ENCODE measurements at regions not wholly inside any gene's neighbourhood (a gene's known extent, or its start where the extent isn't known, plus 50 kb on each side); places are given as distances from the start of the nearest gene placed in this dataset.

DNA sequence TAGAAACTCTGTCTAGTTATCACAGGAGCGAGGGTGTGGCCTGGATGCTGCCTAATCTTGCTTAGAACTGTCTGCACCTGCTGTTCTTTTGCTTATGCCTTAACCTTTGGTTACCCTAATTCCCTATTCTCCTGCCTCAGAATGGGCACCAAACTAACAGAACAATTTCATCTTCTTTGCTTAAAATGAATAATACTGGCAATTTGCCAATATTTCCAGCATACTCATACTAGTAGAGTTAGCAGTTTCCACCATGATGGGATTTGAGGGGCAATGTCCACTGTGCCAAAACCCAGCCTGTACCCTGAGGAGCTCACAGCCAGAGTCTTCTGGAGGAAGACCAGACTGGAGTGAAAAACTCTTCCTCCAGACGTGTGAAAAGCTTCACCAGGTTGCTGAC is 136.4 kb downstream of the RPS29 start:
- Mint-ChIP-seq H3K27ac (no peak overlapping the region), H3K4me3 (no peak overlapping the region), H3K4me1 (no peaks in the 10 kb centered on the region), H3K9me3 (peaks cover 5 to 6% of the 10 kb centered on the region in 2 donors), H3K27me3 (peaks cover 20 to 24% of the 10 kb centered on the region in 2 donors), H3K36me3 (peaks cover 0 to 5% of the 10 kb centered on the region in 2 donors)
- DNase-seq (no peak), ATAC-seq (replicated peaks) (no peak)

DNA sequence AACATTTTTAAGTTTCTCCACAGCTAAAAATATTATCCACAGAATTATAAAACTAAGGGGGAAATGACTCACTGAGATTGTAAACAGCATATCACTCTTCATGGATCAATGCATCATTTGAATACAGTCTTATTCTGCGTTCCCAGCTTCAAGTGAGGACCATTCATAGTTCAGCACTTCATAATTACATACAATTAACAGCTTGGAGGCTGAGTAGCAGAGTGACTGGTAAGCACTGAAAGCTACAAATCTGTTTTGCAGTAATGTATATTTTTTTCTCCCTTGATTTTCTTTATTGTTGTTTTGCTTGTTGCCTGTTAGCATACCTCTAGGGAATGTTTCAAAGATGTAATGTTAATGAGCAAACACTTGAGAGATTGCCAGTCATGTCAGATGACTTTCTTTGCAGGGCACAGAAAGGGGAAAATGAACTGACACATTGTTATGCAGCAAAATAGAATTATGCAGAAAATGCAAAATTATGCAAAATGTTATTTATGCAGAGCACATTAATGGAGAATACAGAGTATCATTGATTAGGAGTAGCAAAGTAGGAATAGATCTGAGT is 138.6 kb downstream of the RPS29 start:
- DNase-seq = no peak
- H3K4me1 Mint-ChIP-seq = no peaks in the 10 kb centered on the region
- peaks cover 11 to 23% of the 10 kb centered on the region in 2 donors for H3K27me3 Mint-ChIP-seq
- peaks cover 0 to 5% of the 10 kb centered on the region in 2 donors for H3K36me3 Mint-ChIP-seq
- no peak overlapping the region for H3K4me3 Mint-ChIP-seq
- peaks cover 5 to 6% of the 10 kb centered on the region in 2 donors for H3K9me3 Mint-ChIP-seq
- H3K27ac Mint-ChIP-seq = no peak overlapping the region
- ATAC-seq (replicated peaks) = no peak

GRCh38 chr14:49446801-49447200 is 139.4 kb downstream of the RPS29 start:
- Mint-ChIP-seq H3K27ac (no peak overlapping the region), H3K4me3 (no peak overlapping the region), H3K27me3 (peaks cover 11 to 25% of the 10 kb centered on the region in 2 donors), H3K36me3 (peaks cover 0 to 5% of the 10 kb centered on the region in 2 donors), H3K4me1 (no peaks in the 10 kb centered on the region), H3K9me3 (peaks cover 5 to 6% of the 10 kb centered on the region in 2 donors)
- no peak for ATAC-seq (replicated peaks)
- no peak for DNase-seq

DNA sequence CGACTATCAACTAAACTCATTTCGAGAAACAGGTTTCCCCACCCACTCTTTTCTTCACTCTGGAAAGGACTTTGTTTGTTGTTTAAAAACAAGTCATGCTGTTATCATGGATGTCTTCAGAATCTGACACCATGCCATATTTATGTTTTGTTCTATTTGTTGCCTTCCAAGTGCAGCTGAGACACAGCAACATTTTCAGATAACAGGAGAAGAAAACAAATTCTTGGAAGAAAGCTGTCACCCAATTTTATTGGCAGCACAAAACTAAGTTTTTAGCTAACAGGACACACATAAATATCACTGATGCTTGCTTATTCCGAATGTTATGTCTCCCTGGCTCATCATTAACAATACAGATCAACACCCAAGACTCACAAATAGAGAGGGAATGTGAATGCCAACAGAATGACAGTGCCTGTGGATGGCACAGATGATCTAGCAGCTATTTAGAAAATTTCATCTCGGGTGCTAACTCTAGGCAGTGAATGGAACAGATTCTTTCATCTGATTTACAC is 147.9 kb downstream of the RPS29 start:
- H3K27ac Mint-ChIP-seq = no peak overlapping the region
- peaks cover 7 to 8% of the 10 kb centered on the region in 2 donors for H3K9me3 Mint-ChIP-seq
- H3K4me3 Mint-ChIP-seq = no peak overlapping the region
- ATAC-seq (replicated peaks) (no peak), DNase-seq (no peak)
- H3K36me3 Mint-ChIP-seq = no peaks in the 10 kb centered on the region
- H3K4me1 Mint-ChIP-seq = no peaks in the 10 kb centered on the region
- peaks cover 21 to 23% of the 10 kb centered on the region in 2 donors for H3K27me3 Mint-ChIP-seq

GRCh38 chr14:49428076-49428475 is 158.1 kb downstream of the RPS29 start:
- H3K4me3 Mint-ChIP-seq = no peak overlapping the region
- peaks cover 20 to 31% of the 10 kb centered on the region in 2 donors for H3K9me3 Mint-ChIP-seq

DNA sequence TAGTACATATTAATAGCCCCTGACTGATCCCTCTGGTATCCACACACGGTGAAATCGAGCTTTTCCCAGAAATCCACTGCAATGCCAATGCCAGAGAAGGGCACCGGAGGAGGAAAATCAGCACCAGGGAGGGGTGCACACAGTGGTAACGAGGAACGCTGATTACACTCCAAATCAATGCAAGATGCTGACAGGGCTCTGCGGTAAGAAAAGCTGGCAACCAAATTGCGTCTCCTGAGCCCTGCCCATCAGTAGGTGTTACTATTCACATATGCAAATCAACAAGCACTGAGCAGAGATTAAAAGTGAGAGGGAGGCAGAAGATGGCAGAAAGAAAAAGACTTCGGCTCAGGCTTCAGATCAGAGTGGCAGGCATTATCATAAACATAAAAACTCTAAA is 159.1 kb downstream of the RPS29 start:
- peaks cover 44 to 48% of the 10 kb centered on the region in 2 donors for H3K27me3 Mint-ChIP-seq
- no peak overlapping the region for H3K27ac Mint-ChIP-seq

More at GRCh38 chr14:49428076-49428475, 158.1 kb downstream of the RPS29 start:
- no peaks in the 10 kb centered on the region for H3K4me1 Mint-ChIP-seq
- H3K27me3 Mint-ChIP-seq = peaks cover 44 to 48% of the 10 kb centered on the region in 2 donors
- no peak for ATAC-seq (replicated peaks)
- H3K36me3 Mint-ChIP-seq = peaks cover 6 to 17% of the 10 kb centered on the region in 2 donors
- DNase-seq = no peak
- H3K27ac Mint-ChIP-seq = no peak overlapping the region

GRCh38 chr14:49425921-49426320 is 160.3 kb downstream of the RPS29 start:
- H3K27ac Mint-ChIP-seq = no peak overlapping the region
- peaks cover 2 to 6% of the 10 kb centered on the region in 2 donors for H3K36me3 Mint-ChIP-seq

More for the DNA sequence above, 159.1 kb downstream of the RPS29 start:
- peaks cover 3 to 12% of the 10 kb centered on the region in 2 donors for H3K36me3 Mint-ChIP-seq
- ATAC-seq (replicated peaks) (no peak), DNase-seq (no peak)
- no peaks in the 10 kb centered on the region for H3K4me1 Mint-ChIP-seq
- no peak overlapping the region for H3K4me3 Mint-ChIP-seq
- H3K9me3 Mint-ChIP-seq = peaks cover 16 to 23% of the 10 kb centered on the region in 2 donors

DNA sequence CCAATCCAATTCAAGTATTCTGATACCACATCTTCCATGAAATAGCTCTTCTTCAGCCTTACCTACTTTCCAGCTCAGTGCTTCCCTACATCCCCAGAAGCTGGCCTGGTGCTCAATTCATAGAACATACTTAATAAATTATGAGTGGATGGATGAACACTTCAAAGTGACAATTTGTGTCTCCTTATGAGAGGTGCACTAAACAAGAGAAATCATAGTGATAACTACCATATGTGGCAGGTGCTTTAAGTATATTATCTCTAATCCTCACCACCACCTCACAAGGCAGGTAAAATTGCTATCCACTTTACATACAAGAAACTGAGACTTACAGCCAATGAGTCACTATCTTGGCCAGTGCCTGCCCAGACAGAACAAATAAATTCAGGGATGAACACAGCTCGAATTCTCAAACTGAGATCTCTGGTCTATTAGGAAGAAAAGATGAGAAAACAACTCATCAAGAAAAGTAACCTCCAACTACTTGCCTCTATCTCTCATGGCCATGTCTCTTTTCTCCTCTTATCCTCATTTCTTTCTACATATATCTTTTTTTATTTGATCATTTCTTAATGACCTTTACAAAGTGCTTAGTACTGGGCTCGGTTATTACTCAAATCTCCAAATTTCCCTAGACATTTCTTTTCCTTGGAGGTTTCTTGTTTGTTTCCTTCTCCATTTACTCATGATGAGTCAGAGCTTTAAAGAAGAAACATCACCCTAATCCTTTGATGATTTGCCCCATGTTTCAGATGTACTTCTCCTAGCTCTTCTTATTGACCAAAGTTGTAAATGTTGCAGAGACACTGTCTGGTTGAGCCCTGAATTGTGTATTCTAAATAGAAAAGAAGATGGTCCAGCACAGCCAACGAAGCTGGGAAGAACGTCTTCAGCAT is 161.5 kb downstream of the RPS29 start:
- ATAC-seq (replicated peaks) (no peak), DNase-seq (no peak)
- H3K4me1 Mint-ChIP-seq = peaks cover 5 to 6% of the 10 kb centered on the region in 2 donors
- H3K4me3 Mint-ChIP-seq = no peak overlapping the region
- no peaks in the 10 kb centered on the region for H3K36me3 Mint-ChIP-seq
- peaks cover 40 to 44% of the 10 kb centered on the region in 2 donors for H3K27me3 Mint-ChIP-seq
- peaks cover 1% of the 10 kb centered on the region in 2 donors for H3K9me3 Mint-ChIP-seq
- no peak overlapping the region for H3K27ac Mint-ChIP-seq

More at GRCh38 chr14:49425921-49426320, 160.3 kb downstream of the RPS29 start:
- Mint-ChIP-seq H3K4me1 (no peaks in the 10 kb centered on the region), H3K27me3 (peaks cover 44 to 46% of the 10 kb centered on the region in 2 donors), H3K9me3 (peaks cover 11 to 13% of the 10 kb centered on the region in 2 donors), H3K4me3 (no peak overlapping the region)
- ATAC-seq (replicated peaks) (no peak), DNase-seq (no peak)

DNA sequence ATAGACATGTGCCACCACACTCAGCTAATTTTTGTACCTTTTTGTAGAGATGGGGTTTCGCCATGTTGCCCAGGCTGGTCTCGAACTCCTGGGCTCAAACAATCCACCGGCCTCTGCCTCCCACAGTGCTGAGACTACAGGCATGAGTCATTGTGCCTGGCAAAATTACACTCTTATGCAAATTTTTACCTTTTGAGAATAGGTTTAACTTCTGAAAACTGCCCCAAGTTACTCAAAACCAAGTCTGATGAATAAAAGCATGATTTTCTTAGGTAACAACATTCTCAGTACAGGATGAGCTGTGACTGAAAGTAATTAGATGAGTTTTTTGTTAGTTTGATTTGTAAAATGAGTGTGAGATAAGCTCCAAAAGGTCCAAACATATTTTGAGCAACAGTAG is 166.0 kb downstream of the RPS29 start:
- Mint-ChIP-seq H3K9me3 (no peaks in the 10 kb centered on the region), H3K4me3 (no peak overlapping the region), H3K36me3 (no peaks in the 10 kb centered on the region), H3K27me3 (peaks cover 36 to 38% of the 10 kb centered on the region in 2 donors), H3K27ac (no peak overlapping the region), H3K4me1 (peaks cover 5 to 6% of the 10 kb centered on the region in 2 donors)
- ATAC-seq (replicated peaks) (peak; percentile 77 to 88), DNase-seq (no peak)

DNA sequence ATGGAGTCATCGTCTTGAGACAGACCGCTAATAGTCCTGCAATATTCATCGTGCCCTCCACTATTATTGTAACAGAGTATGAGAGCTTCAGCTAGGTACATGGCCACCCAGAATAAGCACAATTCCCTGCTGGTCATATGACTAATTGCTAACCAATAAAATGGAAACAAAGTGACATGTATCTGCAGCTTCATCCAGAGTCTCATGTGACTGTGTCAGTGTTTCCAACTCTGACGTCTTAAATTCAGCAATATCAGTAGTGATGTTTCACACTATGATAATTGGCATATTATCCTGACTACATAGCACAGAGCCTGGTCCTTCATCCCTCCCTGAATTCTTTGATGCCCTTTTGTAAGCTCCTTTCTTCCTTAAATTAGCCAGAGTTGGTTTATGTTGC is 167.4 kb downstream of the RPS29 start:
- peaks cover 5 to 6% of the 10 kb centered on the region in 2 donors for H3K4me1 Mint-ChIP-seq
- no peak overlapping the region for H3K4me3 Mint-ChIP-seq
- no peaks in the 10 kb centered on the region for H3K9me3 Mint-ChIP-seq
- no peak overlapping the region for H3K27ac Mint-ChIP-seq
- DNase-seq (no peak), ATAC-seq (replicated peaks) (no peak)
- no peaks in the 10 kb centered on the region for H3K36me3 Mint-ChIP-seq
- H3K27me3 Mint-ChIP-seq = peaks cover 28 to 32% of the 10 kb centered on the region in 2 donors

- H3K4me3 Mint-ChIP-seq = no peak overlapping the region
- no peaks in the 10 kb centered on the region for H3K36me3 Mint-ChIP-seq
- no peaks in the 10 kb centered on the region for H3K9me3 Mint-ChIP-seq
- peaks cover 5 to 6% of the 10 kb centered on the region in 2 donors for H3K4me1 Mint-ChIP-seq
- ATAC-seq (replicated peaks) = no peak
- H3K27ac Mint-ChIP-seq = no peak overlapping the region
- peaks cover 28 to 34% of the 10 kb centered on the region in 2 donors for H3K27me3 Mint-ChIP-seq
- no peak for DNase-seq
These were observed 168.4 kb downstream of the RPS29 start for GRCh38 chr14:49417790-49418189.

DNA sequence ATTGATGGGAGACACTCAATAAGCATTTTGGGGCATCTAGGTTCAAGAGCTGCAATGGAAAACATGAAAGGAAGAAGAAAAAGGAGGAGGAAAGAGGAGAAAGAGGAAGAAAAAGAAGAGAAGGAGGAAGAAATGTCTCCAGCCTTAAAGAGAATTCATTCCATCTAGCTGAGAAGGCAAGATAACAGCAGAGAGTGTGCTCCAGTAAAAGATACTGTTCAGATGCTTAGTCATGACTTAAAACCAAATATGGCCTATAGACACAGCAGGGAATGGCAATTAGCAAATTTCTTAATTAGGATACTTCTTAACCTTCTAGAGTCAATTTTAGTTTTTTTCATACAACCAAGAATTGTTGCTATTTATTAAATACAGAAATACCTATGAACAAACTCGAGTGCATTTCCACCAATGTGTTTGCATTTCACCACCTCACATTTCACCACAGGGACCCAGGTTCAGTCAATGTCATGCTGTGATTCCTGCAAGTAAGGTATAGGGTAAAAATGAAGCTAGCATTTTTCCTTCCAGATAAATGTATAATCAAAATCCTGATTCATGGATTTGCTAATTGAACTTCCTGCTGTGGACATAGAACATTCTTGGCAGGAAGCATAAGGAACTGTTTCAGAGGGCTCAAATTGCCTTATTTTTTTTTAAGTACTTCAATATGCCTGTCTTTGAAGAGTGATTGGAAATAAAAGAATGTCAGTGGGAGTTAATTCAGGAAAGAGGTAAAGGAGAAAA is 177.8 kb downstream of the RPS29 start:
- peaks cover 12 to 20% of the 10 kb centered on the region in 2 donors for H3K27me3 Mint-ChIP-seq
- no peaks in the 10 kb centered on the region for H3K36me3 Mint-ChIP-seq
- H3K9me3 Mint-ChIP-seq = no peaks in the 10 kb centered on the region
- no peak overlapping the region for H3K27ac Mint-ChIP-seq
- no peak overlapping the region for H3K4me3 Mint-ChIP-seq
- DNase-seq = no peak
- ATAC-seq (replicated peaks) = no peak
- H3K4me1 Mint-ChIP-seq = no peaks in the 10 kb centered on the region

DNA sequence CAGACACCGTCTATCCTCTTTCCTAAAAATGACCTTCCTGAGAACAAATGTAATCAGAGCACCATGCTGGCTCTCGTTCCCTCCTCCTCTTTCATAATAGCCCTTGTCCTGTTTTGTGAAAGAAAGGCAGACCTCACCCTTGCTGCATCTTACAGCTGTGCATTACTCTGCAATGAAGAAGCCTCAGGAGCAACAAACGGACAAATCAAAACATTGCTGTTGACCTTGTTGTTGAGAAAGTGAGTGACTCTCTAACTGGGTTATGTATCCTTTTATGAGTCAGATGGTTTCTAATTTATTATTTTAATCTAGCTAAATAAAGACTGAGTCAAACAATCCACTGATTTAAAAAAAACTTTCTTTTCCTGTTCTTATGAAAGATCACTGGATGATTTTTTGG is 180.9 kb downstream of the RPS29 start:
- DNase-seq (no peak), ATAC-seq (replicated peaks) (no peak)
- Mint-ChIP-seq H3K4me3 (no peak overlapping the region), H3K27ac (no peak overlapping the region), H3K27me3 (peaks cover 0 to 5% of the 10 kb centered on the region in 2 donors), H3K4me1 (no peaks in the 10 kb centered on the region), H3K9me3 (no peaks in the 10 kb centered on the region), H3K36me3 (no peaks in the 10 kb centered on the region)

DNA sequence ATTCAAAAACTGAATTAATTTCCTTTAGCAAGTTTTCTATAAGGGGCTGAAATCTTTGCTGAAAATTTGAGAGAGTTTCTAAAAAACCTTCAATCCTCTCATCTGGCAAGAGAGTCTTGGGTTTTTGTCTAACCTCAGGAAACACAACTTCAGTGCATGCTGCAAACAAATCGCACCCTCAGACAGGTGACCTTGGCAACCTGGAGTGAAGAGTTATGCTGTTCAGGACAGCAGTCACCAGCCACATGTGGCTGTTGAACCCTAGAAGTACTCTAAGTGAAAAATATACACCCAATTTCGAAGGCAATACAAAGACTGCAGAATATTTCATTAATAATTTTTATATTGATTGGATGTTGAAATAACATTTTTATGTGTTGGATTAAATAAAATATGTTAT is 184.8 kb downstream of the RPS29 start:
- Mint-ChIP-seq H3K9me3 (no peaks in the 10 kb centered on the region), H3K36me3 (no peaks in the 10 kb centered on the region)

More for the DNA sequence above, 184.8 kb downstream of the RPS29 start:
- H3K4me1 Mint-ChIP-seq = no peaks in the 10 kb centered on the region
- H3K27ac Mint-ChIP-seq = no peak overlapping the region
- H3K27me3 Mint-ChIP-seq = no peaks in the 10 kb centered on the region
- no peak overlapping the region for H3K4me3 Mint-ChIP-seq
- DNase-seq = no peak
- ATAC-seq (replicated peaks) = no peak

All from stimulated activated naive B cell treated with anti-CD40 and anti-IgM and Interleukin-4, amounts not matched to agents 10 μg/mL and 1 μg/mL and 100 μg/mL, for 72 hours (primary cell).